ENCODE measurements at regions not wholly inside any gene's neighbourhood (a gene's known extent, or its start where the extent isn't known, plus 50 kb on each side); places are given as distances from the start of the nearest gene placed in this dataset.

- TF ChIP-seq TCF12 (IDR thresholded peaks at IDR 0.05; ENCODE audit: low read depth) (no peak), EP300 (IDR thresholded peaks at IDR 0.05; ENCODE audit: borderline replicate concordance) (no peak), USF1 (IDR thresholded peaks at IDR 0.05) (no peak), EGR1 (IDR thresholded peaks at IDR 0.05) (no peak), CEBPB (IDR thresholded peaks at IDR 0.05) (no peak), REST (IDR thresholded peaks at IDR 0.05; ENCODE audit: low read depth) (no peak), TEAD4 (IDR thresholded peaks at IDR 0.05) (no peak), RAD21 (IDR thresholded peaks at IDR 0.05; ENCODE audit: low read depth) (no peak), YY1 (IDR thresholded peaks at IDR 0.05; ENCODE audit: low read depth) (no peak), CREB1 (IDR thresholded peaks at IDR 0.05; ENCODE audit: low read depth) (no peak), FOXM1 (IDR thresholded peaks at IDR 0.05; ENCODE audit: borderline replicate concordance, low read depth) (no peak), TAF1 (IDR thresholded peaks at IDR 0.05; ENCODE audit: low read depth) (no peak), NFIC (IDR thresholded peaks at IDR 0.05) (no peak), ZBTB7A (IDR thresholded peaks at IDR 0.05; ENCODE audit: low read depth) (no peak), MAX (IDR thresholded peaks at IDR 0.05) (no peak)
These were observed 297.3 kb downstream of the GRB14 start for GRCh38 chr2:164323978-164324377.

- TF ChIP-seq NFIC (IDR thresholded peaks at IDR 0.05) (peak; percentile 31; the same call in 1 of the 2 replicates), ZBTB7A (IDR thresholded peaks at IDR 0.05; ENCODE audit: low read depth) (no peak)
These were observed 307.1 kb downstream of the GRB14 start for GRCh38 chr2:164314148-164314547.

GRCh38 chr2:164306872-164307271, 314.4 kb downstream of the GRB14 start:
- no peak for TF ChIP-seq EGR1 (IDR thresholded peaks at IDR 0.05)
- TF ChIP-seq CEBPB (IDR thresholded peaks at IDR 0.05), result no peak
- no peak for TF ChIP-seq REST (IDR thresholded peaks at IDR 0.05; ENCODE audit: low read depth)
- no peak for TF ChIP-seq RAD21 (IDR thresholded peaks at IDR 0.05; ENCODE audit: low read depth)
- no peak for TF ChIP-seq YY1 (IDR thresholded peaks at IDR 0.05; ENCODE audit: low read depth)
- TF ChIP-seq USF1 (IDR thresholded peaks at IDR 0.05), result no peak
- TF ChIP-seq TEAD4 (IDR thresholded peaks at IDR 0.05), result no peak
- no peak for TF ChIP-seq ZBTB7A (IDR thresholded peaks at IDR 0.05; ENCODE audit: low read depth)
- TF ChIP-seq TCF12 (IDR thresholded peaks at IDR 0.05; ENCODE audit: low read depth), result no peak
- no peak for TF ChIP-seq NFIC (IDR thresholded peaks at IDR 0.05)
- no peak for TF ChIP-seq FOXM1 (IDR thresholded peaks at IDR 0.05; ENCODE audit: borderline replicate concordance, low read depth)
- TF ChIP-seq CREB1 (IDR thresholded peaks at IDR 0.05; ENCODE audit: low read depth), result no peak
- TF ChIP-seq MAX (IDR thresholded peaks at IDR 0.05), result no peak
- no peak for TF ChIP-seq TAF1 (IDR thresholded peaks at IDR 0.05; ENCODE audit: low read depth)
- no peak for TF ChIP-seq EP300 (IDR thresholded peaks at IDR 0.05; ENCODE audit: borderline replicate concordance)

- TF ChIP-seq FOXM1 (IDR thresholded peaks at IDR 0.05; ENCODE audit: borderline replicate concordance, low read depth), result no peak
These were observed 318.5 kb downstream of the GRB14 start for GRCh38 chr2:164302786-164303185.

GRCh38 chr2:164288235-164288634, 333.0 kb downstream of the GRB14 start:
- TF ChIP-seq TEAD4 (IDR thresholded peaks at IDR 0.05), result no peak
- TF ChIP-seq RAD21 (IDR thresholded peaks at IDR 0.05; ENCODE audit: low read depth), result no peak
- no peak for TF ChIP-seq CREB1 (IDR thresholded peaks at IDR 0.05; ENCODE audit: low read depth)
- no peak for TF ChIP-seq REST (IDR thresholded peaks at IDR 0.05; ENCODE audit: low read depth)

All from Ishikawa (cell line).